Neuronal stem cell (in vitro differentiated cells): ENCODE measurements at regions not wholly inside any gene's neighbourhood (a gene's known extent, or its start where the extent isn't known, plus 50 kb on each side); places are given as distances from the start of the nearest gene placed in this dataset.

Experiments
- DNase-seq: peaks from one replicate; pipeline ENCODE4 v3.0.0-alpha.2; 2013; ENCODE audit warnings: low spot score
- H2AFZ ChIP-seq: one replicate; pipeline ENCODE4 v1.6.1; 2013; ENCODE audit warnings: mild to moderate bottlenecking, low read length, inconsistent platforms
- H2AK5ac ChIP-seq: 2 replicates; pipeline ENCODE4 v1.6.1; 2013; ENCODE audit warnings: low read depth, mild to moderate bottlenecking, inconsistent platforms, low read length, moderate library complexity, mixed read lengths
- H2BK120ac ChIP-seq: 2 replicates; pipeline ENCODE4 v1.6.1; 2013; ENCODE audit warnings: low read depth, mild to moderate bottlenecking, inconsistent platforms, low read length, moderate library complexity, mixed read lengths
- H2BK12ac ChIP-seq: one replicate; pipeline ENCODE4 v1.6.1; 2013; ENCODE audit warnings: low read length, inconsistent platforms
- H2BK15ac ChIP-seq: 2 replicates; pipeline ENCODE4 v1.6.1; 2013; ENCODE audit warnings: mild to moderate bottlenecking, low read length, inconsistent platforms, mixed read lengths
- H2BK5ac ChIP-seq: one replicate; pipeline ENCODE4 v1.6.1; 2013; ENCODE audit warnings: inconsistent platforms, mild to moderate bottlenecking, low read length, moderate library complexity
- H3K14ac ChIP-seq: one replicate; pipeline ENCODE4 v1.6.1; 2013; ENCODE audit warnings: low read length, inconsistent platforms
- H3K18ac ChIP-seq: 2 replicates; pipeline ENCODE4 v1.6.1; 2013; ENCODE audit warnings: low read length, inconsistent platforms
- H3K23ac ChIP-seq: 2 replicates; pipeline ENCODE4 v1.6.1; 2013; ENCODE audit warnings: low read depth, mild to moderate bottlenecking, mixed read lengths, low read length, inconsistent platforms; ENCODE audit not compliant: poor library complexity
- H3K27ac ChIP-seq: replicated peaks from 3 replicates; pipeline ENCODE4 v1.5.1; 2013; ENCODE audit warnings: low read length, inconsistent platforms
- H3K27me3 ChIP-seq, 3 experiments: 2 replicates each; pipeline ENCODE4 v1.6.1; 2013; ENCODE audit warnings: low read length in 3 of 3, mild to moderate bottlenecking in 2 of 3, inconsistent platforms in 1 of 3, low read depth in 1 of 3, mixed read lengths in 1 of 3, moderate library complexity in 1 of 3; ENCODE audit not compliant: control insufficient read depth in 3 of 3, insufficient read depth in 3 of 3
- H3K36me3 ChIP-seq, 2 donors: replicated peaks in 1 of 2; 2 replicates each; pipeline ENCODE4 v1.6.1; 2013; ENCODE audit warnings: low read length in 2 of 2; ENCODE audit not compliant: control insufficient read depth in 2 of 2, insufficient read depth in 2 of 2
- H3K4ac ChIP-seq: 2 replicates; pipeline ENCODE4 v1.6.1; 2013; ENCODE audit warnings: inconsistent platforms, mild to moderate bottlenecking, low read length, moderate library complexity
- H3K4me1 ChIP-seq, 2 donors: 1 replicate in 1 of 2; 2 replicates in 1 of 2; pipeline ENCODE4 v1.6.1; 2013; ENCODE audit warnings: low read length in 2 of 2, low read depth in 1 of 2; ENCODE audit not compliant: control insufficient read depth in 2 of 2, insufficient read depth in 1 of 2
- H3K4me2 ChIP-seq: one replicate; pipeline ENCODE4 v1.6.1; 2013; ENCODE audit warnings: mild to moderate bottlenecking, low read length, inconsistent platforms; ENCODE audit not compliant: insufficient read depth, poor library complexity, severe bottlenecking
- H3K4me3 ChIP-seq, 2 donors: 2 replicates each; pipeline ENCODE4 v1.5.1; 2013; ENCODE audit warnings: low read length in 2 of 2, mild to moderate bottlenecking in 2 of 2, inconsistent platforms in 1 of 2, moderate library complexity in 1 of 2
- H3K79me1 ChIP-seq: one replicate; pipeline ENCODE4 v1.6.1; 2013; ENCODE audit warnings: low read depth, mild to moderate bottlenecking, inconsistent platforms, low read length, moderate library complexity
- H3K9ac ChIP-seq: one replicate; pipeline ENCODE4 v1.6.1; 2013; ENCODE audit warnings: mild to moderate bottlenecking, low read depth, low read length, inconsistent platforms; ENCODE audit not compliant: poor library complexity
- H3K9me3 ChIP-seq, 2 donors: replicated peaks in 1 of 2; 2 replicates each; pipeline versions ENCODE3 to v1.6.1; 2013; ENCODE audit warnings: low read length in 2 of 2, mild to moderate bottlenecking in 2 of 2, inconsistent platforms in 1 of 2, low read depth in 1 of 2, mixed read lengths in 1 of 2, moderate library complexity in 1 of 2; ENCODE audit not compliant: control insufficient read depth in 2 of 2, insufficient read depth in 1 of 2
- H4K8ac ChIP-seq: one replicate; pipeline ENCODE4 v1.6.1; 2013; ENCODE audit warnings: low read depth, mild to moderate bottlenecking, inconsistent platforms, low read length, moderate library complexity
- H4K91ac ChIP-seq: one replicate; pipeline ENCODE4 v1.6.1; 2013; ENCODE audit warnings: low read length, low read depth, mild to moderate bottlenecking, inconsistent platforms; ENCODE audit not compliant: poor library complexity
- WGBS, 2 donors: extraction: QIAGEN DNeasy Blood & Tissue Kit; methylation state at CpG; one replicate each; pipeline ENCODE4 v1.1.7; 2013; ENCODE audit warnings: missing lambda C conversion rate in 2 of 2, mixed read lengths in 1 of 2; ENCODE audit not compliant: insufficient read length in 2 of 2, insufficient replicate concordance in 1 of 2; ENCODE audit errors: extremely low coverage in 2 of 2; 5-methylcytosine and 5-hydroxymethylcytosine counted together

DNA sequence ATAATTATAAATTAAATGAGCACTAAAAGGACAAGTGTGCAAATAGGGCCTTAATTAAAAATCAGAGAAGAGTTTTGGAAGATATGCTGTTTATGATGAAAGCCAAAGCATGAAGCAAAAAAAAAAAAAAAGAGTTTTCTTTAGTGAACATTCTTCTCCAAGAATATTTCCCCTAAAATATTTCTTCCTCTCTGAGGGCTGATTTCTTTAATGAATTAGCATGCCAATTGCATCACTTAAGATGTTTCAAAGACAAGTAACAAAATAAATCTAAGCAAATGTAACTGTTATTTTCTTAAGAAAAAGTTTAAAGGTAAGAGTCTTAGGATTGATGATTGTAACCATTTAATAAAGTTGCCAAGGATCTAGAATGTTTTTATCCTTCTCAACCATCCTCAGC lies 81.6 kb upstream of the MPDZ start:
- Histone ChIP-seq H3K9ac (no peak overlapping the region), H3K14ac (no peak overlapping the region), H3K36me3 (no peaks in the 10 kb centered on the region), H3K4ac (no peak overlapping the region), H2BK15ac (no peak overlapping the region), H3K27ac (no peak overlapping the region), H4K8ac (no peak overlapping the region), H2BK5ac (no peak overlapping the region), H2AK5ac (no peak overlapping the region), H3K23ac (no peak overlapping the region), H3K4me2 (no peak overlapping the region), H2AFZ (no peak overlapping the region), H3K18ac (no peak overlapping the region), H3K4me1 (peaks cover 0 to 3% of the 10 kb centered on the region in 2 donors), H2BK12ac (no peak overlapping the region), H4K91ac (no peak overlapping the region), H3K4me3 (no peak overlapping the region), H3K27me3 (no peaks in the 10 kb centered on the region), H3K79me1 (no peaks in the 10 kb centered on the region), H3K9me3 (no peaks in the 10 kb centered on the region), H2BK120ac (no peak overlapping the region)
- no peak for DNase-seq

DNA sequence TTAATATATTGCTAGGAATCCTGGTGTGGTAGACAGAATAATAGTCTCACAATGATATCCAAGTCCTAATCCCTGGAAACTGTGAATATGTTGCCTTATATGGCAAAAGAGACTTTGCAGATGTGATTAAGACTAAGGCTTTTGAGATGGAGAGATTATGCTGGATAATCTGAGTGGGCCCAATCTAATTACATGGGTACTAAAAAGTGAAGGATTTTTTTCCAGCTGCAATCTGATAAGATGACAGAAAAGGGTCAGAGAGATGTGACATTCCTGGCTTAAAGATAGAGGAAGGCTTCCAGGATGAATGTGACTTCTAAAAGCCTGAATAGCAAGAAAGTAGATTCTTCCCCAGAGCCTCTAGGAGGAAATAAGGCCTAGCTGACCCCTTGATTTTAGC lies 80.7 kb upstream of the MPDZ start:
- no peak overlapping the region for H4K8ac ChIP-seq
- no peak overlapping the region for H3K14ac ChIP-seq
- no peak overlapping the region for H3K4me3 ChIP-seq
- no peak for DNase-seq
- no peaks in the 10 kb centered on the region for H3K27me3 ChIP-seq
- no peak overlapping the region for H3K4me2 ChIP-seq
- no peak overlapping the region for H3K18ac ChIP-seq
- H3K9ac ChIP-seq = no peak overlapping the region
- H3K4me1 ChIP-seq = peaks cover 0 to 3% of the 10 kb centered on the region in 2 donors
- H2BK12ac ChIP-seq = no peak overlapping the region
- H2AK5ac ChIP-seq = no peak overlapping the region
- H4K91ac ChIP-seq = no peak overlapping the region
- no peak overlapping the region for H3K4ac ChIP-seq
- H3K36me3 ChIP-seq = no peaks in the 10 kb centered on the region
- no peak overlapping the region for H3K27ac ChIP-seq
- H3K9me3 ChIP-seq = no peaks in the 10 kb centered on the region
- no peak overlapping the region for H3K23ac ChIP-seq
- H3K79me1 ChIP-seq = no peaks in the 10 kb centered on the region
- H2AFZ ChIP-seq = peak overlapping the region; percentile 11
- no peak overlapping the region for H2BK15ac ChIP-seq
- no peak overlapping the region for H2BK5ac ChIP-seq
- no peak overlapping the region for H2BK120ac ChIP-seq

DNA sequence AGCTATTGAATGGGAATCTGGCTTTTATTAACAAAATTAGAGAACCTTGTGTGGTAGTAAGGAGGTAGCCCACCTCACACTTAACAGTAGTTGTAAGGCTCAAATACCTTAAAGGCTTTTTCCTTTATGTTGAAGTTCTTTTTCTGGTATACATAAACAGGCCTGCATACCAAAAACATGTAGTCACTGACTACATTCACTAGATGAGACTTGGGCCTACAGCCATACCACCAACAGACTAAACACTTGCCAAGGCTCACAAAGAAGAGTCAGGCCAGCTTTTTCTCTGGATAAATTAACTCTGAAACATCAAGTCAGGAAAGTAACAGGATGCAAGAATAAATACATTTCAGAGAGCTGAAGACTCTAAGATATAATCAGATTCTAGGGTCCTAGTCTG lies 78.6 kb upstream of the MPDZ start:
- Histone ChIP-seq H3K4ac (no peak overlapping the region), H2AK5ac (no peak overlapping the region), H3K9ac (no peak overlapping the region), H3K27me3 (no peaks in the 10 kb centered on the region), H3K27ac (no peak overlapping the region), H2BK12ac (no peak overlapping the region), H4K8ac (no peak overlapping the region), H3K23ac (no peak overlapping the region), H3K9me3 (no peaks in the 10 kb centered on the region), H4K91ac (no peak overlapping the region), H3K4me2 (no peak overlapping the region), H3K4me3 (no peak overlapping the region), H3K14ac (no peak overlapping the region), H3K79me1 (no peaks in the 10 kb centered on the region), H2BK15ac (no peak overlapping the region), H3K4me1 (peaks cover 0 to 3% of the 10 kb centered on the region in 2 donors), H3K18ac (no peak overlapping the region), H2AFZ (peak overlapping the region; percentile 49), H2BK120ac (no peak overlapping the region), H3K36me3 (no peaks in the 10 kb centered on the region), H2BK5ac (no peak overlapping the region)
- no peak for DNase-seq

DNA sequence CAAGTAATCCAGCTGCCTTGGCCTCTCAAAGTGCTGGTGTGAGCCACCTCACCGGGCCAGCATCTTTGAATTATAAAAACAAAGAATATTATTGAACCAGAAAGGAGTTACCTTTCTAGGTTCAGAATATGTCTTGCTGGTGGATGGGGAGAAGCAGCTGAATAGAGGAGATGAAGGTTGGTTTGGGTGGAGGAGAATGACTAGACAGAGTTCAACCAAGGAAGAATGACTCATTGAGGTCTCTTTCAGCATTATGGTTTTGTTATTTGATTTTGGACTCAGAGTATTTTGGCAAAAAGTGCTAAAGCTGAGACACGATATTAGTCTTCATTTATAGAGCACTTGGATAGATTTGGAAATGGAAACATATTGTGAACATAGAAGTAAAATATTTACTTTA lies 75.2 kb upstream of the MPDZ start:
- H3K4me1 ChIP-seq = peaks cover 0 to 3% of the 10 kb centered on the region in 2 donors
- no CpG with 5 or more reads among the region's 2 CpGs for WGBS, 2 donors
- H3K9ac ChIP-seq = no peak overlapping the region
- H2BK15ac ChIP-seq = no peak overlapping the region
- no peaks in the 10 kb centered on the region for H3K79me1 ChIP-seq
- no peaks in the 10 kb centered on the region for H3K27me3 ChIP-seq
- no peak overlapping the region for H3K18ac ChIP-seq
- H3K4me2 ChIP-seq = no peak overlapping the region
- no peak overlapping the region for H2AK5ac ChIP-seq
- no peak overlapping the region for H3K14ac ChIP-seq
- no peak overlapping the region for H2BK120ac ChIP-seq
- H2AFZ ChIP-seq = no peak overlapping the region
- no peak for DNase-seq
- H4K8ac ChIP-seq = no peak overlapping the region
- H2BK5ac ChIP-seq = no peak overlapping the region
- no peak overlapping the region for H3K27ac ChIP-seq
- no peak overlapping the region for H3K23ac ChIP-seq
- H3K36me3 ChIP-seq = no peaks in the 10 kb centered on the region
- no peak overlapping the region for H2BK12ac ChIP-seq
- H4K91ac ChIP-seq = no peak overlapping the region
- H3K9me3 ChIP-seq = no peaks in the 10 kb centered on the region
- H3K4me3 ChIP-seq = no peak overlapping the region
- H3K4ac ChIP-seq = no peak overlapping the region
